ENCODE measurements at regions not wholly inside any gene's neighbourhood (a gene's known extent, or its start where the extent isn't known, plus 50 kb on each side); places are given as distances from the start of the nearest gene placed in this dataset.

DNA sequence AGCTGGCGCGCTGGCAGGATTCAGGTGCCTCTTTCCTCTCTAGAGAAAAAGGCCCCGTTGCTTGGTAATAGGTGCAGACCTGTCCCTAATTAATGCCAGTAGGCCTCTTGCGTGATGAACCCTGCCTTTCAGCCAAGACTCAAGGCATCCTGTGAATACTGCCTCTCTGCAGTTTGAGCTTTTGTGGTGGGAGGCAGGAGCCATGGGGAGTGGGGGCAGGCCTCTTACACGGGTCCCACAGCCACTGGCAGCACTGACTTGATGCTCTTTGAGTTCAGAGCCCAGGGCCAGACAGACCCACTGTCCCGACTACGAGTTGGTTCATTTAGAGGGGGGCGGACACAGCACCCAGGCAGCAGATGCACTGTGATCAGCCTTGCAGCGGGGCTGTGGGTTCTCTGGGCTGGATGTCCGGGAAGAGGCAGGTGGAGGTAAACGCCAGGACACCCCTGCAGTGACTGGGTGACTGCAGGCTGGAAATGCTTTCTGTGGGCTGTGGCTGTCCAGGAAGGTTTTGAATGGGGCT is 237.0 kb downstream of the SEC14L1 start:
- no peak for TF ChIP-seq CTCF (IDR thresholded peaks at IDR 0.05)
- TF ChIP-seq POLR2A (IDR thresholded peaks at IDR 0.05): no peak
